ENCODE measurements at regions not wholly inside any gene's neighbourhood (a gene's known extent, or its start where the extent isn't known, plus 50 kb on each side); places are given as distances from the start of the nearest gene placed in this dataset.

DNA sequence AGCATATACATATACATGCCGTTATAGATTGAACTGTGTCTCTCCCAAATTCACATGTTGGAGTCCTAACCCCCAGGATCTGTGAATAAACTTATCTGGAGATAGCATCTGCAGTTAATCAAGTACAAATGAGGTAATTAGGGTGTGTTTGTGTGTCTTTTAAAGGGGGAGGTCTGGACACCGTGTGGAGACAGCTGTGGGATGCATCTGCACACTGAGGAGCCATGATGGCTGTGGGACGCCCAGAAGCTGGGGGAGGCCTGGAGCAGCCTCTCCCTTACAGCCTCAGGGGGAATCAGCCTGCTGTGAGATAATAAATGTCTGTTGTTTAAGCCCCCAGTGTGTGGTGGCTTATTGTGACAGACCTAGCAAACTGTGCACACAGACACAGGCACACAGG, 51.8 kb upstream of the COL18A1 start:
- DNase-seq (no peak), ATAC-seq (ENCODE audit: low read depth) (peak; percentile 73)
- Histone ChIP-seq H3K27me3 (ENCODE audit: control insufficient read depth, insufficient read depth, low read length) (no peaks in the 10 kb centered on the region), H3K9ac (ENCODE audit: low read depth, low read length) (no peak overlapping the region), H2BK5ac (ENCODE audit: low read depth, low read length, poor library complexity, severe bottlenecking) (no peak overlapping the region), H3K56ac (ENCODE audit: extremely low read depth, insufficient read depth, low read length) (no peak overlapping the region), H3K4ac (ENCODE audit: low read depth, low read length) (peak overlapping the region; percentile 74), H3K36me3 (ENCODE audit: control insufficient read depth, insufficient read depth, low read length) (no peaks in the 10 kb centered on the region), H2AFZ (replicated peaks; ENCODE audit: low read length, poor library complexity) (peak overlapping the region; percentile 2), H4K8ac (ENCODE audit: low read depth in 2 of 2, low read length in 2 of 2) (peak overlapping the region in 1 of 2 experiments; percentile 12; a peak in 1 of 4 replicates), H4K20me1 (ENCODE audit: insufficient read depth, low read length) (no peaks in the 10 kb centered on the region), H3K4me2 (ENCODE audit: low read depth, low read length) (no peak overlapping the region), H3K18ac (ENCODE audit: low read depth, low read length) (peak overlapping the region; percentile 6; the same call in 1 of the 2 replicates), H3K14ac (replicated peaks; ENCODE audit: low read depth, low read length) (0 out of 2 replicates have a peak overlapping the region, but pooled peaks have one; percentile 30), H3K4me3 (ENCODE audit: insufficient read depth, low read depth, low read length) (no peak overlapping the region), H4K5ac (ENCODE audit: low read depth, low read length) (peak overlapping the region; percentile 19; the same call in 1 of the 2 replicates), H2BK120ac (ENCODE audit: low read depth, low read length) (peak overlapping the region; percentile 68), H3K9me3 (ENCODE audit: control insufficient read depth, insufficient read depth, low read length) (no peaks in the 10 kb centered on the region), H3K23ac (ENCODE audit: low read depth, low read length) (0 out of 2 replicates have a peak overlapping the region, but pooled peaks have one; percentile 51), H3K9me1 (ENCODE audit: insufficient read depth, low read length) (peaks cover 13% of the 10 kb centered on the region), H3K79me1 (ENCODE audit: low read depth in 1 of 2, low read length in 2 of 2) (no peaks in the 10 kb centered on the region), H4K91ac (ENCODE audit: insufficient read depth, low read depth, low read length) (no peak overlapping the region), H2BK20ac (ENCODE audit: low read depth, low read length) (no peak overlapping the region), H3K27ac (ENCODE audit: insufficient read depth, low read length) (no peak overlapping the region), H3K4me1 (ENCODE audit: control insufficient read depth, insufficient read depth, low read length) (peaks cover 4% of the 10 kb centered on the region; the same call in 1 of the 2 replicates), H2AK9ac (replicated peaks; ENCODE audit: low read depth, low read length, poor library complexity) (no peak overlapping the region), H2AK5ac (ENCODE audit: low read depth, low read length) (peak overlapping the region; percentile 96), H2BK15ac (ENCODE audit: low read depth, low read length) (0 out of 3 replicates have a peak overlapping the region, but pooled peaks have one; percentile 32)
- no CpG with 5 or more reads among the region's 3 CpGs for WGBS, 2 experiments (ENCODE audit: extremely low coverage in 2 of 2, insufficient read length in 1 of 2)
- BruUV-seq (replicated peaks), result no TSS peak
- TF ChIP-seq RAD21 (IDR thresholded peaks at IDR 0.05; ENCODE audit: low read length) (no peak), POLR2A (IDR thresholded peaks at IDR 0.05; ENCODE audit: low read depth, low read length) (no peak), MAFK (IDR thresholded peaks at IDR 0.05; ENCODE audit: low read depth, low read length) (no peak), CEBPB (IDR thresholded peaks at IDR 0.05; ENCODE audit: low read depth, low read length) (no peak), MAZ (IDR thresholded peaks at IDR 0.05; ENCODE audit: borderline replicate concordance, low read depth, low read length) (no peak), SMC3 (IDR thresholded peaks at IDR 0.05; ENCODE audit: low read depth, low read length) (no peak), ELK1 (IDR thresholded peaks at IDR 0.05; ENCODE audit: borderline replicate concordance, low read depth, low read length) (no peak), RFX5 (IDR thresholded peaks at IDR 0.05; ENCODE audit: low read depth, low read length) (no peak), MXI1 (IDR thresholded peaks at IDR 0.05; ENCODE audit: borderline replicate concordance, low read depth, low read length) (no peak), CHD1 (IDR thresholded peaks at IDR 0.05; ENCODE audit: low read depth, low read length) (no peak), NFE2L2 (IDR thresholded peaks at IDR 0.05; ENCODE audit: low read depth, low read length) (no peak), RCOR1 (IDR thresholded peaks at IDR 0.05; ENCODE audit: insufficient replicate concordance, low read length) (no peak), BHLHE40 (IDR thresholded peaks at IDR 0.05; ENCODE audit: low read depth, low read length) (no peak), FOS (IDR thresholded peaks at IDR 0.05; ENCODE audit: low read depth, low read length) (no peak)
- TF ChIP-seq, protein P1, sequence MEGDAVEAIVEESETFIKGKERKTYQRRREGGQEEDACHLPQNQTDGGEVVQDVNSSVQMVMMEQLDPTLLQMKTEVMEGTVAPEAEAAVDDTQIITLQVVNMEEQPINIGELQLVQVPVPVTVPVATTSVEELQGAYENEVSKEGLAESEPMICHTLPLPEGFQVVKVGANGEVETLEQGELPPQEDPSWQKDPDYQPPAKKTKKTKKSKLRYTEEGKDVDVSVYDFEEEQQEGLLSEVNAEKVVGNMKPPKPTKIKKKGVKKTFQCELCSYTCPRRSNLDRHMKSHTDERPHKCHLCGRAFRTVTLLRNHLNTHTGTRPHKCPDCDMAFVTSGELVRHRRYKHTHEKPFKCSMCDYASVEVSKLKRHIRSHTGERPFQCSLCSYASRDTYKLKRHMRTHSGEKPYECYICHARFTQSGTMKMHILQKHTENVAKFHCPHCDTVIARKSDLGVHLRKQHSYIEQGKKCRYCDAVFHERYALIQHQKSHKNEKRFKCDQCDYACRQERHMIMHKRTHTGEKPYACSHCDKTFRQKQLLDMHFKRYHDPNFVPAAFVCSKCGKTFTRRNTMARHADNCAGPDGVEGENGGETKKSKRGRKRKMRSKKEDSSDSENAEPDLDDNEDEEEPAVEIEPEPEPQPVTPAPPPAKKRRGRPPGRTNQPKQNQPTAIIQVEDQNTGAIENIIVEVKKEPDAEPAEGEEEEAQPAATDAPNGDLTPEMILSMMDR (conservative IDR thresholded peaks at IDR 0.05; ENCODE audit: low read depth, low read length), result no peak
- TF ChIP-seq, protein P2, sequence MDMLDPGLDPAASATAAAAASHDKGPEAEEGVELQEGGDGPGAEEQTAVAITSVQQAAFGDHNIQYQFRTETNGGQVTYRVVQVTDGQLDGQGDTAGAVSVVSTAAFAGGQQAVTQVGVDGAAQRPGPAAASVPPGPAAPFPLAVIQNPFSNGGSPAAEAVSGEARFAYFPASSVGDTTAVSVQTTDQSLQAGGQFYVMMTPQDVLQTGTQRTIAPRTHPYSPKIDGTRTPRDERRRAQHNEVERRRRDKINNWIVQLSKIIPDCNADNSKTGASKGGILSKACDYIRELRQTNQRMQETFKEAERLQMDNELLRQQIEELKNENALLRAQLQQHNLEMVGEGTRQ (IDR thresholded peaks at IDR 0.05; ENCODE audit: low read depth, low read length), result no peak
- dilution Hi-C loops (cut with HindIII; ENCODE audit: low sequenced_read_pairs, unreplicated experiment), result no loop called here
- ChIA-PET POLR2A (ENCODE audit: unreplicated experiment) (no interaction called here), CTCF (no interaction called here)
- in situ Hi-C loops (cut with MboI; ENCODE audit: low sequenced_read_pairs), result no loop called here
- intact Hi-C loops (cut with micrococcal nuclease), result no loop called here

Measured in IMR-90 (cell line).